Natural killer cell (primary cell): ENCODE measurements at regions not wholly inside any gene's neighbourhood (a gene's known extent, or its start where the extent isn't known, plus 50 kb on each side); places are given as distances from the start of the nearest gene placed in this dataset.

Experiments used
- ATAC-seq, 3 donors: fragments of 150-1000 bp in 2 of 3; fragments of 200-7000 bp in 1 of 3; cut with Tn5 transposase; 1 replicate in 1 of 3; 2 replicates in 2 of 3; pipeline ENCODE4 v1.10.0; 2021; ENCODE audit warnings: mild to moderate bottlenecking in 2 of 3, moderate library complexity in 2 of 3
- DNase-seq, 2 donors: peaks; one replicate each; pipeline versions ENCODE4 v3.0.0 to v3.0.0-alpha.2; 2013 to 2021; ENCODE audit warnings: mixed read lengths in 1 of 2
- H3K27ac ChIP-seq: one replicate; pipeline ENCODE4 v1.5.1; 2013; ENCODE audit warnings: mild to moderate bottlenecking, low read length
- H3K27me3 ChIP-seq: one replicate; pipeline ENCODE4 v1.6.1; 2013; ENCODE audit warnings: low read length; ENCODE audit not compliant: control insufficient read depth, insufficient read depth
- H3K36me3 ChIP-seq: one replicate; pipeline ENCODE4 v1.6.1; 2013; ENCODE audit warnings: low read length; ENCODE audit not compliant: control insufficient read depth, insufficient read depth
- H3K4me1 ChIP-seq: one replicate; pipeline ENCODE4 v1.6.1; 2013; ENCODE audit warnings: low read length; ENCODE audit not compliant: control insufficient read depth, insufficient read depth
- H3K4me3 ChIP-seq: one replicate; pipeline ENCODE4 v1.5.1; 2013; ENCODE audit warnings: low read length
- H3K9me3 ChIP-seq: one replicate; pipeline ENCODE4 v1.6.1; 2013; ENCODE audit warnings: low read length; ENCODE audit not compliant: control insufficient read depth, insufficient read depth
- H3K27ac Mint-ChIP-seq, 2 donors: one replicate each; pipeline ENCODE4 v1.8.0; 2022; ENCODE audit warnings: mild to moderate bottlenecking in 2 of 2, mixed read lengths in 2 of 2, moderate library complexity in 1 of 2
- H3K27me3 Mint-ChIP-seq, 2 donors: one replicate each; pipeline ENCODE4 v1.8.0; 2022; ENCODE audit warnings: low read depth in 2 of 2, mixed read lengths in 2 of 2
- H3K36me3 Mint-ChIP-seq: one replicate; pipeline ENCODE4 v1.8.0; 2022; ENCODE audit warnings: mixed read lengths
- H3K4me1 Mint-ChIP-seq, 2 donors: one replicate each; pipeline ENCODE4 v1.8.0; 2022; ENCODE audit warnings: mixed read lengths in 2 of 2
- H3K4me3 Mint-ChIP-seq: one replicate; pipeline ENCODE4 v1.8.0; 2022; ENCODE audit warnings: mild to moderate bottlenecking, moderate library complexity, mixed read lengths
- H3K9me3 Mint-ChIP-seq, 2 donors: one replicate each; pipeline ENCODE4 v1.8.0; 2022; ENCODE audit warnings: mixed read lengths in 2 of 2
- WGBS: methylation state at CpG from one replicate; pipeline ENCODE4 v1.1.7; 2013; ENCODE audit warnings: missing lambda C conversion rate; ENCODE audit not compliant: insufficient coverage; 5-methylcytosine and 5-hydroxymethylcytosine counted together
- intact Hi-C: fragments of 100-400 bp; cut with micrococcal nuclease; formaldehyde crosslinking; loops from one replicate; pipeline ENCODE4 v1.14.2; 2022
- TF ChIP-seq, protein P1 (sequence below): fragments of 200-600 bp; IDR thresholded peaks from one replicate; pipeline ENCODE4 v1.8.0; 2022; ENCODE audit warnings: antibody characterized with exemption

GRCh38 chr9:107973451-107973850 is 483.9 kb upstream of the KLF4 start:
- H3K27ac Mint-ChIP-seq = no peak overlapping the region
- DNase-seq (no peak), ATAC-seq (no peak)
- H3K9me3 Mint-ChIP-seq = peaks cover 5 to 7% of the 10 kb centered on the region in 2 donors
- no peaks in the 10 kb centered on the region for H3K27me3 ChIP-seq
- no peaks in the 10 kb centered on the region for H3K36me3 Mint-ChIP-seq
- TF ChIP-seq, protein P1, sequence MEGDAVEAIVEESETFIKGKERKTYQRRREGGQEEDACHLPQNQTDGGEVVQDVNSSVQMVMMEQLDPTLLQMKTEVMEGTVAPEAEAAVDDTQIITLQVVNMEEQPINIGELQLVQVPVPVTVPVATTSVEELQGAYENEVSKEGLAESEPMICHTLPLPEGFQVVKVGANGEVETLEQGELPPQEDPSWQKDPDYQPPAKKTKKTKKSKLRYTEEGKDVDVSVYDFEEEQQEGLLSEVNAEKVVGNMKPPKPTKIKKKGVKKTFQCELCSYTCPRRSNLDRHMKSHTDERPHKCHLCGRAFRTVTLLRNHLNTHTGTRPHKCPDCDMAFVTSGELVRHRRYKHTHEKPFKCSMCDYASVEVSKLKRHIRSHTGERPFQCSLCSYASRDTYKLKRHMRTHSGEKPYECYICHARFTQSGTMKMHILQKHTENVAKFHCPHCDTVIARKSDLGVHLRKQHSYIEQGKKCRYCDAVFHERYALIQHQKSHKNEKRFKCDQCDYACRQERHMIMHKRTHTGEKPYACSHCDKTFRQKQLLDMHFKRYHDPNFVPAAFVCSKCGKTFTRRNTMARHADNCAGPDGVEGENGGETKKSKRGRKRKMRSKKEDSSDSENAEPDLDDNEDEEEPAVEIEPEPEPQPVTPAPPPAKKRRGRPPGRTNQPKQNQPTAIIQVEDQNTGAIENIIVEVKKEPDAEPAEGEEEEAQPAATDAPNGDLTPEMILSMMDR = no peak
- WGBS = 91% methylated on average over 1 of the region's 1 CpG
- H3K4me3 Mint-ChIP-seq = no peak overlapping the region
- H3K27ac ChIP-seq = no peak overlapping the region
- H3K4me1 Mint-ChIP-seq = no peaks in the 10 kb centered on the region
- no peak overlapping the region for H3K4me3 ChIP-seq
- intact Hi-C loops = loop anchor here (10.0 kb wide), 1 partner anchor 59 kb away; no protein-coding TSS in a partner anchor
- H3K27me3 Mint-ChIP-seq = no peaks in the 10 kb centered on the region
- H3K36me3 ChIP-seq = no peaks in the 10 kb centered on the region
- H3K4me1 ChIP-seq = no peaks in the 10 kb centered on the region
- no peaks in the 10 kb centered on the region for H3K9me3 ChIP-seq

GRCh38 chr9:107972346-107972745 is 482.8 kb upstream of the KLF4 start:
- Histone ChIP-seq H3K27ac (no peak overlapping the region), H3K27me3 (no peaks in the 10 kb centered on the region), H3K4me1 (no peaks in the 10 kb centered on the region), H3K4me3 (no peak overlapping the region), H3K9me3 (no peaks in the 10 kb centered on the region), H3K36me3 (no peaks in the 10 kb centered on the region)
- Mint-ChIP-seq H3K27me3 (no peaks in the 10 kb centered on the region), H3K36me3 (no peaks in the 10 kb centered on the region), H3K4me1 (no peaks in the 10 kb centered on the region), H3K4me3 (no peak overlapping the region), H3K9me3 (peaks cover 5 to 8% of the 10 kb centered on the region in 2 donors), H3K27ac (no peak overlapping the region)
- no peak for ATAC-seq
- no peak for DNase-seq
- TF ChIP-seq, protein P1 = no peak
- 69% methylated on average over 6 of the region's 7 CpGs for whole genome bisulfite sequencing
- intact Hi-C loops = loop anchor here (10.0 kb wide), 1 partner anchor 58 kb away; no protein-coding TSS in a partner anchor

- Histone ChIP-seq H3K4me1 (no peaks in the 10 kb centered on the region), H3K36me3 (no peaks in the 10 kb centered on the region), H3K4me3 (no peak overlapping the region), H3K27me3 (no peaks in the 10 kb centered on the region), H3K9me3 (no peaks in the 10 kb centered on the region), H3K27ac (no peak overlapping the region)
- Mint-ChIP-seq H3K27me3 (no peaks in the 10 kb centered on the region), H3K27ac (no peak overlapping the region), H3K36me3 (no peaks in the 10 kb centered on the region), H3K4me3 (no peak overlapping the region), H3K4me1 (no peaks in the 10 kb centered on the region), H3K9me3 (peaks cover 1 to 9% of the 10 kb centered on the region in 2 donors)
- intact Hi-C loops = loop anchor here (10.0 kb wide), 1 partner anchor 56 kb away; no protein-coding TSS in a partner anchor
- TF ChIP-seq, protein P1 = no peak
- no peak for DNase-seq
- no peak for ATAC-seq
Observed at GRCh38 chr9:107971241-107971640, 481.7 kb upstream of the KLF4 start.

DNA sequence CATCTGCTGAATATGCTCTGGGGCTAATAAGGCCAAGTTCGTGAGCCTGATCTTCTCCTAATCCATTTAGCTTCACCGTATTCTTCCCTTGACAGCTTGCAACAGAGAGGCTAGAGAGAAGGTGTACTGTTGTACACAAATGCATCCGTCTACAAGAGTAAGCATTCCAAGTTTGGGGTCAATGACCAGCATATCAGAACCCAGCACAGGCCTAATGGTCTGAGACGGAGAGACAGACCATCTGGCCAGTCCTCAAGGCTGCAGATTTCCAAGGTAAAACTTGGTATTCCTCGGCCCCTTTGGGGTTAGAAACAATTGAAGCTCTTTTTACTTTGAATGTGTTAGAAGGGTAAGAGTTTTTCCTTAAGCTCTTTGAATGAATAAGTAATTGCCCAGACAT is 481.2 kb upstream of the KLF4 start:
- Histone ChIP-seq H3K27ac (no peak overlapping the region), H3K4me3 (no peak overlapping the region), H3K9me3 (no peaks in the 10 kb centered on the region), H3K27me3 (no peaks in the 10 kb centered on the region), H3K36me3 (no peaks in the 10 kb centered on the region), H3K4me1 (no peaks in the 10 kb centered on the region)
- Mint-ChIP-seq H3K9me3 (peaks cover 0 to 7% of the 10 kb centered on the region in 2 donors), H3K27ac (no peak overlapping the region), H3K4me3 (no peak overlapping the region), H3K4me1 (no peaks in the 10 kb centered on the region), H3K27me3 (no peaks in the 10 kb centered on the region), H3K36me3 (no peaks in the 10 kb centered on the region)
- DNase-seq (no peak), ATAC-seq (no peak)
- 84% methylated on average over 5 of the region's 5 CpGs for WGBS
- intact Hi-C loops = loop anchor here (10.0 kb wide), 1 partner anchor 56 kb away; no protein-coding TSS in a partner anchor
- TF ChIP-seq, protein P1 = no peak
